ENCODE measurements at regions not wholly inside any gene's neighbourhood (a gene's known extent, or its start where the extent isn't known, plus 50 kb on each side); places are given as distances from the start of the nearest gene placed in this dataset.

DNA sequence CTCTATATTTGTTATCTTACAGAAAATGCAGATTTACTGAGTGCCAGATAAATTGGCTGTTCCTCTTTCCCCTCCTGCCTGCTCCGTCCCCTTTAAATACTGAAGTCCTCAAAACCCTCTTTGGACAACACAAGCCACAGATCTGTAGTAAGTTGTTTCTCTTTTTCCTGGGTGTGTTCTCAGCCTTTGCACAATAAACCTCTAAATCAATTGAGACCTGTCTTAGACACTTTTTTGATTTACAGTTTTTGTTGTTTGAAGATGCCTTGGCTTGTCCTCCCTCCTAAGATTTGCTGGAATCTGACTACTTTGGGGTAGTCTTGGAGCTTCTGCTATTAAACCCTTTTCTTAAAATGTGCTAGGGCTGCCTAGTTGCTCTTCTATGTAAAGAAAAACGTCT is 60.9 kb upstream of the EIF2S2 start:
- Histone ChIP-seq H3K27me3 (no peaks in the 10 kb centered on the region), H3K9me3 (no peaks in the 10 kb centered on the region), H3K4me1 (peaks cover 0 to 4% (median 0%) of the 10 kb centered on the region in 12 donors), H3K27ac (no peak overlapping the region), H3K4me3 (no peak overlapping the region), H3K36me3 (no peaks in the 10 kb centered on the region)
- intact Hi-C loops (cut with DNase I): no loop called here
- DNase-seq (no peak), ATAC-seq (no peak)
- no peak for TF ChIP-seq POLR2A (IDR thresholded peaks at IDR 0.05)
- TF ChIP-seq, protein P1, sequence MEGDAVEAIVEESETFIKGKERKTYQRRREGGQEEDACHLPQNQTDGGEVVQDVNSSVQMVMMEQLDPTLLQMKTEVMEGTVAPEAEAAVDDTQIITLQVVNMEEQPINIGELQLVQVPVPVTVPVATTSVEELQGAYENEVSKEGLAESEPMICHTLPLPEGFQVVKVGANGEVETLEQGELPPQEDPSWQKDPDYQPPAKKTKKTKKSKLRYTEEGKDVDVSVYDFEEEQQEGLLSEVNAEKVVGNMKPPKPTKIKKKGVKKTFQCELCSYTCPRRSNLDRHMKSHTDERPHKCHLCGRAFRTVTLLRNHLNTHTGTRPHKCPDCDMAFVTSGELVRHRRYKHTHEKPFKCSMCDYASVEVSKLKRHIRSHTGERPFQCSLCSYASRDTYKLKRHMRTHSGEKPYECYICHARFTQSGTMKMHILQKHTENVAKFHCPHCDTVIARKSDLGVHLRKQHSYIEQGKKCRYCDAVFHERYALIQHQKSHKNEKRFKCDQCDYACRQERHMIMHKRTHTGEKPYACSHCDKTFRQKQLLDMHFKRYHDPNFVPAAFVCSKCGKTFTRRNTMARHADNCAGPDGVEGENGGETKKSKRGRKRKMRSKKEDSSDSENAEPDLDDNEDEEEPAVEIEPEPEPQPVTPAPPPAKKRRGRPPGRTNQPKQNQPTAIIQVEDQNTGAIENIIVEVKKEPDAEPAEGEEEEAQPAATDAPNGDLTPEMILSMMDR (IDR thresholded peaks at IDR 0.05): no peak
- 69 to 78% (median 75%) methylated on average over 2 of the region's 2 CpGs for WGBS, 4 donors

DNA sequence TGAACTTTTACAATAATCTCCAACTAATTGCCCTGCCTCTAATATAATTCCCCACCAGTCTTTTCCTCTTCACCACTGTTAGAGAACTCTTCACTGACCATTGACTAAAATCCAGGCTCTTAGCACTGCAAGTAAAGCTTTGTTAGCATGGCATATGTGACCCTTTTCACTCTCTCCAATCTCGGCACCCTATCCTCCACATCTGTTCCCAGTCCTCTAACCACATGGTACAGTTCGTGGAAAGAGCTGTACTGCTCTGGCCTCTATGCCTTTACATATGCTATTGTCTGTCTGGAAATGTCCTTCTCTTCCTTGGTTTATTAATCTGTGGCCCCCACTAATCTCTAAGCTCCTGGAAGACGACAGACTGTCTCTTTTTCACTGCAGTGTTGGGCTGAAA is 63.0 kb upstream of the EIF2S2 start:
- WGBS, 4 donors: 73 to 81% (median 79%) methylated on average over 3 of the region's 3 CpGs
- Histone ChIP-seq H3K36me3 (no peaks in the 10 kb centered on the region), H3K4me3 (no peak overlapping the region), H3K4me1 (peaks cover 0 to 4% (median 0%) of the 10 kb centered on the region in 12 donors), H3K27me3 (no peaks in the 10 kb centered on the region), H3K9me3 (no peaks in the 10 kb centered on the region), H3K27ac (no peak overlapping the region)
- DNase-seq (no peak), ATAC-seq (no peak)
- no peak for TF ChIP-seq POLR2A (IDR thresholded peaks at IDR 0.05)
- TF ChIP-seq, protein P1 (IDR thresholded peaks at IDR 0.05): no peak
- intact Hi-C loops (cut with DNase I): no loop called here

DNA sequence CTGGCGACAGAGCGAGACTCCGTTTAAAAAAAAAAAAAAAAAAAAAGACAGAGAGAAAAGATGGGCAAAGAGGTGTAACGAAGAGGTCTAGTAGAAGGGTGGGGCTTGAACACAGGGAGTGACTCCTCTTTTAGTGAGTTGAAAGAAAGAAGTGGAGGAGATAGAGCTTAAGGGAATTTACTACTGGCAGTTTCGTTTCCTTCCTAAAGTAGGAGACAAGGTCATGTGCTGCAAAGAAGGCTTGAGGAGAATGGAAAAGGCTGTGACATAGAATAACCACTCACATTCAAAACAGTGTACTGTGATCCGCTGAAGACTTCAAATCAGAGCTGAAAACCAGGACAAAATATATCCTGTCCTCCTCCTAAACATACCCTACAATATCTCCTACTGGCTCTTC is 63.8 kb upstream of the EIF2S2 start:
- no peak for TF ChIP-seq POLR2A (IDR thresholded peaks at IDR 0.05)
- TF ChIP-seq, protein P1 (IDR thresholded peaks at IDR 0.05): no peak
- H3K27me3 ChIP-seq: no peaks in the 10 kb centered on the region
- no peaks in the 10 kb centered on the region for H3K9me3 ChIP-seq
- H3K27ac ChIP-seq: no peak overlapping the region
- intact Hi-C loops (cut with DNase I): no loop called here
- no peak for DNase-seq
- no peaks in the 10 kb centered on the region for H3K36me3 ChIP-seq
- 83 to 88% (median 85%) methylated on average over 6 of the region's 6 CpGs for WGBS, 4 donors
- ATAC-seq: no peak
- peaks cover 0 to 4% (median 0%) of the 10 kb centered on the region in 12 donors for H3K4me1 ChIP-seq
- no peak overlapping the region for H3K4me3 ChIP-seq

DNA sequence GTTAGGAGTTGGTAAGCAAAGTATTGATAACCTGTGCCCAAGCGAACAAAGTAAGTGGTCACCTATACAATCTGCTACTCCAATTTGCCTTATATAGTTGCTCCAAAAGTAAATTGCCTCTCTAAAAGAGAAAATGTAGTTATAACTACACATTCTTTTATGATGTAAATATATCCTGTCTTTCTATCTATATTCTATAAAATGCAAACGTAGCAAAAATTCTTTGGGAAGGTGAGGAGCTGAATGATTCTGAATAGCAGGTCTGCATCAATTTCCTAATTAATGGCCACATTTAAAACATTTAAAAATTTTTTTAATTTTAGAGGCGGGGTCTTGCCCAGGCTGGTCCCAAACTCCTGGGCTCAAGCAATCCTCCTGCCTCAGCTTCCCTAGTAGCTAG is 64.2 kb upstream of the ASIP start:
- H3K9me3 ChIP-seq: no peaks in the 10 kb centered on the region
- H3K4me1 ChIP-seq: no peaks in the 10 kb centered on the region
- intact Hi-C loops (cut with DNase I): no loop called here
- ATAC-seq (no peak), DNase-seq (no peak)
- no peak overlapping the region for H3K27ac ChIP-seq
- H3K36me3 ChIP-seq: no peaks in the 10 kb centered on the region
- H3K4me3 ChIP-seq: no peak overlapping the region
- WGBS, 4 donors: 92 to 97% (median 94%) methylated on average over 3 of the region's 3 CpGs
- TF ChIP-seq, protein P1 (IDR thresholded peaks at IDR 0.05): no peak
- TF ChIP-seq POLR2A (IDR thresholded peaks at IDR 0.05): no peak
- no peaks in the 10 kb centered on the region for H3K27me3 ChIP-seq
